ENCODE measurements at regions not wholly inside any gene's neighbourhood (a gene's known extent, or its start where the extent isn't known, plus 50 kb on each side); places are given as distances from the start of the nearest gene placed in this dataset.

- Histone ChIP-seq H3K27me3 (no peaks in the 10 kb centered on the region), H3K4me1 (no peaks in the 10 kb centered on the region), H3K9me3 (no peaks in the 10 kb centered on the region), H3K36me3 (no peaks in the 10 kb centered on the region), H3K4me3 (no peak overlapping the region), H3K27ac (no peak overlapping the region)
- DNase-seq (no peak), ATAC-seq (ENCODE audit: low FRiP score in 2 of 2) (no peak)
- no peak for TF ChIP-seq CTCF (IDR thresholded peaks at IDR 0.05)
Measured at GRCh38 chr18:38619129-38619528, 1053.5 kb upstream of the CELF4 start.

- no peak for ATAC-seq (ENCODE audit: low FRiP score in 2 of 2)
- H3K27ac ChIP-seq, result no peak overlapping the region
- no peak overlapping the region for H3K4me3 ChIP-seq
- 79% methylated on average over 4 of the region's 4 CpGs for WGBS, 2 donors
- no peaks in the 10 kb centered on the region for H3K9me3 ChIP-seq
- no peaks in the 10 kb centered on the region for H3K4me1 ChIP-seq
- H3K27me3 ChIP-seq, result no peaks in the 10 kb centered on the region
- no peak for TF ChIP-seq POLR2A (IDR thresholded peaks at IDR 0.05)
- TF ChIP-seq POLR2AphosphoS5 (IDR thresholded peaks at IDR 0.05), result no peak
- no peak for TF ChIP-seq CTCF (IDR thresholded peaks at IDR 0.05)
- TF ChIP-seq EP300 (IDR thresholded peaks at IDR 0.05), result no peak
- H3K36me3 ChIP-seq, result no peaks in the 10 kb centered on the region
- no peak for DNase-seq
Measured at GRCh38 chr18:38616306-38616705, 1050.7 kb upstream of the CELF4 start.

DNA sequence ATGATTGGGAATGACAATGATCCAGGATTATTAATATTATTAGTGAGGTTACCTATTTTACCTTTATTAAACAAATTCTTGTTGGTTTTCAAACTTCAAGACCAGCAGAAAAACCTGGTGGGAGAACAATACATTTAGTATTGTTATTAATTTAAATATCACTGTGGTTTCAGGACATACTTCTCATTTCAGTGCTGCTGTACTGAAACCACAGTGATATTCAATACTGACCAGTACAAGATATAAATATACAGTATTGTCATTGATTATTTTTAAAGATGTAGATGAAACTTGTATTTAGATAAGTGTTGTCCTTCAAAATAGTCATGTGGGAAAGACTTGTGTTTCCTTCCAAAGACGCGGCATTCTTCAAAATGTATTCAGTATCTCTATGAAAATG, 1047.3 kb upstream of the CELF4 start:
- ATAC-seq (ENCODE audit: low FRiP score in 2 of 2), result no peak
- H3K4me1 ChIP-seq, result no peaks in the 10 kb centered on the region
- DNase-seq, result no peak
- no peak for TF ChIP-seq POLR2A (IDR thresholded peaks at IDR 0.05)
- no peak for TF ChIP-seq CTCF (IDR thresholded peaks at IDR 0.05)
- TF ChIP-seq EP300 (IDR thresholded peaks at IDR 0.05), result no peak
- no peaks in the 10 kb centered on the region for H3K36me3 ChIP-seq
- no peaks in the 10 kb centered on the region for H3K9me3 ChIP-seq
- H3K4me3 ChIP-seq, result no peak overlapping the region
- H3K27ac ChIP-seq, result no peak overlapping the region
- 95 to 96% methylated on average over 2 of the region's 2 CpGs for WGBS, 2 donors
- H3K27me3 ChIP-seq, result no peaks in the 10 kb centered on the region

- TF ChIP-seq POLR2AphosphoS5 (IDR thresholded peaks at IDR 0.05) (no peak), EP300 (IDR thresholded peaks at IDR 0.05) (no peak), CTCF (IDR thresholded peaks at IDR 0.05) (no peak)
- no peak overlapping the region for H3K27ac ChIP-seq
- no peak overlapping the region for H3K4me3 ChIP-seq
- no peaks in the 10 kb centered on the region for H3K4me1 ChIP-seq
- ATAC-seq (ENCODE audit: low FRiP score in 2 of 2) (no peak), DNase-seq (no peak)
- no peaks in the 10 kb centered on the region for H3K27me3 ChIP-seq
- H3K9me3 ChIP-seq, result no peaks in the 10 kb centered on the region
- no peaks in the 10 kb centered on the region for H3K36me3 ChIP-seq
- WGBS, 2 donors, result 78 to 81% methylated on average over 6 to 9 of the region's 9 CpGs
Measured at GRCh38 chr18:38611036-38611964, 1045.7 kb upstream of the CELF4 start.

GRCh38 chr18:38606841-38607240, 1041.2 kb upstream of the CELF4 start:
- WGBS, 2 donors, result 66 to 78% methylated on average over 2 of the region's 2 CpGs
- DNase-seq (no peak), ATAC-seq (ENCODE audit: low FRiP score in 2 of 2) (no peak)
- no peak overlapping the region for H3K27ac ChIP-seq
- H3K9me3 ChIP-seq, result no peaks in the 10 kb centered on the region
- no peaks in the 10 kb centered on the region for H3K36me3 ChIP-seq
- no peak for TF ChIP-seq POLR2AphosphoS5 (IDR thresholded peaks at IDR 0.05)
- no peak for TF ChIP-seq CTCF (IDR thresholded peaks at IDR 0.05)
- TF ChIP-seq POLR2A (IDR thresholded peaks at IDR 0.05), result no peak
- TF ChIP-seq EP300 (IDR thresholded peaks at IDR 0.05), result no peak
- no peaks in the 10 kb centered on the region for H3K4me1 ChIP-seq
- no peaks in the 10 kb centered on the region for H3K27me3 ChIP-seq
- no peak overlapping the region for H3K4me3 ChIP-seq
